Peyer's patch (tissue), 4 donors: ENCODE measurements at regions not wholly inside any gene's neighbourhood (a gene's known extent, or its start where the extent isn't known, plus 50 kb on each side); places are given as distances from the start of the nearest gene placed in this dataset.
A peak's percentile ranks its signal among the peaks of the same experiment; 100 is the strongest.

Source experiments
- DNase-seq, 3 donors: peaks; one replicate each; pipeline ENCODE4 v3.0.0-alpha.2; 2017 to 2019
- H3K27ac ChIP-seq, 4 donors: fragments of 200-600 bp; sonication (generic); one replicate each; pipeline ENCODE4 v1.5.1; 2016 to 2019
- H3K27me3 ChIP-seq, 2 donors: fragments of 200-600 bp; sonication (generic); one replicate each; pipeline ENCODE4 v1.5.1; 2019
- H3K36me3 ChIP-seq, 3 donors: fragments of 200-600 bp; sonication (generic); one replicate each; pipeline ENCODE4 v1.5.1; 2016 to 2019
- H3K4me1 ChIP-seq, 4 donors: fragments of 200-600 bp; sonication (generic); one replicate each; pipeline ENCODE4 v1.5.1; 2016 to 2019
- H3K4me3 ChIP-seq, 4 donors: fragments of 200-600 bp; sonication (generic); 1 replicate in 3 of 4; 2 replicates in 1 of 4; pipeline ENCODE4 v1.5.1; 2016 to 2019; ENCODE audit warnings: mild to moderate bottlenecking in 1 of 4
- H3K9me3 ChIP-seq, 4 donors: fragments of 200-600 bp; sonication (generic); one replicate each; pipeline ENCODE4 v1.5.1; 2016 to 2019; ENCODE audit warnings: mild to moderate bottlenecking in 1 of 4
- POLR2A ChIP-seq, 2 donors: fragments of 450-650 bp; IDR thresholded peaks; one replicate each; pipeline ENCODE4 v1.5.1; 2017; ENCODE audit warnings: antibody characterized with exemption in 2 of 2, mild to moderate bottlenecking in 2 of 2, moderate library complexity in 2 of 2
- TF ChIP-seq, protein P1 (sequence below), 6 experiments: fragments of 450-650 bp in 4 of 6; fragments of 200-600 bp in 2 of 6; sonication (generic) in 1 of 6; IDR thresholded peaks; one replicate each; pipeline ENCODE4 v1.5.1; 2017 to 2019; ENCODE audit warnings: antibody characterized with exemption in 6 of 6, mild to moderate bottlenecking in 3 of 6, moderate library complexity in 1 of 6

DNA sequence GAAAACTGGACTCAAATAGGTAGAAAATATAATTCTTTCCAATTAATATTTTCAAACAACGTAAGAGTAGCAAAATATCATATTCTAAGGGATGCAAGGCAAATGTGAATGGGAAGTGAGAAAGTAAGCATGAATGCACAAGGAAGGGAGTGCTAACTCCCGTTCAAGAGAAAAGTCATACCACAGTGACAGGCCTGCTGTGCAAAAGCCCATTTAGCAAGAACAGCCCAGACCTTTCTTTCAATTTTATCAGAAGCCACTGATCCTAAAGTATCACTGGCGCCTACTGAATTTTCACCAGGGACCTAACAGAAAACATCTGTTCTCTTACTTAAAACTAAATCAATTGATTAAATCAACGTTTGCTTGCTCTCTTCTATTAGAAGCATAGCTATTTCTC lies 157.9 kb upstream of the DKK2 start:
- Histone ChIP-seq H3K27me3 (no peaks in the 10 kb centered on the region), H3K27ac (no peak overlapping the region), H3K4me1 (no peaks in the 10 kb centered on the region), H3K9me3 (no peaks in the 10 kb centered on the region), H3K4me3 (no peak overlapping the region), H3K36me3 (no peaks in the 10 kb centered on the region)
- TF ChIP-seq POLR2A (IDR thresholded peaks at IDR 0.05): no peak
- TF ChIP-seq, protein P1, sequence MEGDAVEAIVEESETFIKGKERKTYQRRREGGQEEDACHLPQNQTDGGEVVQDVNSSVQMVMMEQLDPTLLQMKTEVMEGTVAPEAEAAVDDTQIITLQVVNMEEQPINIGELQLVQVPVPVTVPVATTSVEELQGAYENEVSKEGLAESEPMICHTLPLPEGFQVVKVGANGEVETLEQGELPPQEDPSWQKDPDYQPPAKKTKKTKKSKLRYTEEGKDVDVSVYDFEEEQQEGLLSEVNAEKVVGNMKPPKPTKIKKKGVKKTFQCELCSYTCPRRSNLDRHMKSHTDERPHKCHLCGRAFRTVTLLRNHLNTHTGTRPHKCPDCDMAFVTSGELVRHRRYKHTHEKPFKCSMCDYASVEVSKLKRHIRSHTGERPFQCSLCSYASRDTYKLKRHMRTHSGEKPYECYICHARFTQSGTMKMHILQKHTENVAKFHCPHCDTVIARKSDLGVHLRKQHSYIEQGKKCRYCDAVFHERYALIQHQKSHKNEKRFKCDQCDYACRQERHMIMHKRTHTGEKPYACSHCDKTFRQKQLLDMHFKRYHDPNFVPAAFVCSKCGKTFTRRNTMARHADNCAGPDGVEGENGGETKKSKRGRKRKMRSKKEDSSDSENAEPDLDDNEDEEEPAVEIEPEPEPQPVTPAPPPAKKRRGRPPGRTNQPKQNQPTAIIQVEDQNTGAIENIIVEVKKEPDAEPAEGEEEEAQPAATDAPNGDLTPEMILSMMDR (IDR thresholded peaks at IDR 0.05): no peak
- DNase-seq: no peak

DNA sequence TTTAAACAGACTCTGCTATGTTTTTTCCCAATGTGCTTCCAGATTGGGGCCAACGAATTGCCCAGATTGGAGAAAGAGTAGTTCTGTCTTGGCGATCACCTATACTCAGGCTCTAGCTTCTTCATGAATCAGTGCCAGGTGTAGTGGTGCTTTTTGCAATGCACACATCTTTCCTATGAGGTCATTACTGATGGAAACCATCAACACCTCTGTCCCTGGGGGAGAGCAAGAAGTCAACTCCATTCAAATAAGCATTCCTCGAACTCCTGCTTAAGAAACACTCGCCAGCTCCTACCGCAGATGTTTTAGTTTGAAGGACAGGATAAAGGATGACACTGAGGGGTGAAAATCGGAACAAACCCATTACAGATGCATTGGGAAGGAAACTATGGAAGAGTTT lies 156.5 kb upstream of the DKK2 start:
- Histone ChIP-seq H3K4me1 (no peaks in the 10 kb centered on the region), H3K4me3 (no peak overlapping the region), H3K27ac (no peak overlapping the region), H3K27me3 (no peaks in the 10 kb centered on the region), H3K9me3 (no peaks in the 10 kb centered on the region), H3K36me3 (no peaks in the 10 kb centered on the region)
- no peak for DNase-seq
- TF ChIP-seq, protein P1 (IDR thresholded peaks at IDR 0.05): no peak
- no peak for TF ChIP-seq POLR2A (IDR thresholded peaks at IDR 0.05)

DNA sequence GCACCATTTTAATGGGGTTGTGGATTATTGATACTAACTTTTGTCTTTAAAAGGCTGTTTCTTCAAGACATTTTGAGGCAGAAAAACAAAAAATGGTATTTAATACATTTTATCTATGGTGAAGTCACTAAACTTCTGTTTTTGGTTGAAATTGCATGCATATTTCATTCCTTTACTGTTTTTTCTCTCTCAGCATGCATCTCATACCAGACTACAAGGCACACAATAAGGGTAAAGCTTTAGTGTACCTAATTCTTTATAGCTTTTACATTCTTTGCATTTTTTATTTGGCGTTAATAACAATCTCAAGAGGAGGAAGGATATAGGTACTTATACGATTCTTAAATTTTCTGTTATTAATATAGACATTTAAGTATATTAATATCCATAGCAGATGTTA lies 151.0 kb upstream of the DKK2 start:
- Histone ChIP-seq H3K36me3 (no peaks in the 10 kb centered on the region), H3K4me1 (no peaks in the 10 kb centered on the region), H3K9me3 (no peaks in the 10 kb centered on the region), H3K4me3 (no peak overlapping the region), H3K27me3 (no peaks in the 10 kb centered on the region), H3K27ac (no peak overlapping the region)
- TF ChIP-seq, protein P1 (IDR thresholded peaks at IDR 0.05): no peak
- TF ChIP-seq POLR2A (IDR thresholded peaks at IDR 0.05): no peak
- DNase-seq: no peak

DNA sequence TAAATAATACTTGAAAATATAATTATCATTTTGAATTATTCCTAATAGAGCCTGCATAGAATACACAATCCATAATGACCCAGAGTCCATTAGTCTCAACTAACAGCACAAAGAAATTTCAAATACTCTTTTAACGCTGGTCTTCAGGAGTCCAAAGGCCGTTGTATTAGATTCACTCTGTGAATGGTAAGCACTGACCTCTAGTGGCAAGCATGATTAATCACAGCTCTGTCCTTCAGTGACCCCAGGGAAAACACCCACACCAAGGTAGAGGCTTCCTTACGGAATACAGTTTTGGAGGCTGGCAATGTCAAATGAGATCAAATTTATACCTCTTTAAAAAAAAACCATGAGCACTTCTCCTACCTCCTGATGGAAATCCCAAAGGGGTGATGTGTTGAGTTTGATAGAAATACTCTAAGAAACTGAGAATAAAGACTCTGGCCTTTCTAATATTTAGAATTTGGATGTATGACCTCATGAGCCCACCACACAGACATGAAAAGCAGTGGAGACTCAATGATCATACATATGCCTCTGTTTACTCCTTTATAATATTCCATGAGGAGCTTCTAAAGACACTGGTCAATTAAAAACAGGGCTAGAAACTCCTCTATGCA lies 147.2 kb upstream of the DKK2 start:
- Histone ChIP-seq H3K36me3 (no peaks in the 10 kb centered on the region), H3K4me3 (no peak overlapping the region), H3K27ac (no peak overlapping the region), H3K9me3 (no peaks in the 10 kb centered on the region), H3K4me1 (no peaks in the 10 kb centered on the region), H3K27me3 (no peaks in the 10 kb centered on the region)
- peak in 1 of 3 donors; percentile 58 for DNase-seq
- no peak for TF ChIP-seq POLR2A (IDR thresholded peaks at IDR 0.05)
- TF ChIP-seq, protein P1 (IDR thresholded peaks at IDR 0.05): peak in 4 of 6 experiments; percentile 58 to 82 (median 79)

DNA sequence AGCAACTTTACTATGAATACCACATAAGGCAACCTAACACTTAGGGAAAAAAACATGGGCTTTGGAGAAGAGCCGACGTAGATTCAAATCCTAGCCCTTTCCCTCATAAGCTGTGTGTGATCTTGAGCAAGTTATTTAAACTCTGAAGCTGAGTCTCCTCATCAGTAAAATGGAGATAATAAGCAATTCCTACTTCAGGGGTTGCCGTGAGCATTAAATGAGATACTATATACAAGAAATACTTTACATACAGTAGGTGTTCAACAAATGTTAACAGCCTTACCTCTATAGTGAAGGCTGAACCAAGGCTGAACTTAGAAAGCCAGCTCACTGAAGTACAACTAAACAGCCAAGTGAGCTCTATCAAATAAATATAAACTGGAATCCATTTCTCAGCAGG lies 146.2 kb upstream of the DKK2 start:
- TF ChIP-seq, protein P1 (IDR thresholded peaks at IDR 0.05): no peak
- no peak for TF ChIP-seq POLR2A (IDR thresholded peaks at IDR 0.05)
- no peaks in the 10 kb centered on the region for H3K27me3 ChIP-seq
- H3K36me3 ChIP-seq: no peaks in the 10 kb centered on the region
- H3K27ac ChIP-seq: no peak overlapping the region
- H3K4me3 ChIP-seq: no peak overlapping the region
- no peaks in the 10 kb centered on the region for H3K4me1 ChIP-seq
- H3K9me3 ChIP-seq: no peaks in the 10 kb centered on the region
- DNase-seq: no peak
